GM23338 (cell line): ENCODE measurements at regions not wholly inside any gene's neighbourhood (a gene's known extent, or its start where the extent isn't known, plus 50 kb on each side); places are given as distances from the start of the nearest gene placed in this dataset.
A peak's percentile ranks its signal among the peaks of the same experiment; 100 is the strongest.

ENCODE experiments used
- ATAC-seq: fragments of 200-7000 bp; cut with Tn5 transposase; 3 replicates; pipeline ENCODE4 v1.9.1; 2020
- DNase-seq: peaks from one replicate; pipeline ENCODE4 v3.0.0-alpha.2; 2015; ENCODE audit warnings: low spot score
- H2AFZ ChIP-seq: fragments of 200-600 bp; sonication (generic); 2 replicates; pipeline ENCODE4 v1.8.0; 2016; ENCODE audit warnings: antibody characterized with exemption, mild to moderate bottlenecking, moderate library complexity
- H3F3A ChIP-seq: fragments of 200-600 bp; sonication (generic); replicated peaks from 2 replicates; pipeline ENCODE4 v1.8.0; 2017; ENCODE audit warnings: antibody characterized with exemption, mixed run types, low read depth
- H3K27ac ChIP-seq: fragments of 200-600 bp; sonication (generic); 2 replicates; pipeline ENCODE4 v1.6.1; 2016; ENCODE audit warnings: low read depth
- H3K27me3 ChIP-seq: fragments of 200-600 bp; sonication (generic); 2 replicates; pipeline ENCODE4 v1.8.0; 2016; ENCODE audit warnings: mild to moderate bottlenecking, mixed run types, moderate library complexity; ENCODE audit not compliant: insufficient read depth
- H3K36me3 ChIP-seq: fragments of 200-600 bp; sonication (generic); 2 replicates; pipeline ENCODE4 v1.8.0; 2016; ENCODE audit warnings: mild to moderate bottlenecking; ENCODE audit not compliant: insufficient read depth
- H3K4me1 ChIP-seq: fragments of 200-600 bp; sonication (generic); 2 replicates; pipeline ENCODE4 v1.8.0; 2016; ENCODE audit warnings: mild to moderate bottlenecking, moderate library complexity; ENCODE audit not compliant: insufficient read depth
- H3K4me2 ChIP-seq: fragments of 200-600 bp; sonication (generic); 2 replicates; pipeline ENCODE4 v1.7.1; 2017; ENCODE audit warnings: mixed run types
- H3K4me3 ChIP-seq: fragments of 200-600 bp; sonication (generic); 2 replicates; pipeline ENCODE4 v1.6.1; 2016; ENCODE audit warnings: mixed run types
- H3K79me2 ChIP-seq: fragments of 200-600 bp; sonication (generic); replicated peaks from 2 replicates; pipeline ENCODE4 v1.8.0; 2017; ENCODE audit warnings: mild to moderate bottlenecking; ENCODE audit not compliant: insufficient read depth
- H3K9me2 ChIP-seq: fragments of 200-600 bp; sonication (generic); 2 replicates; pipeline ENCODE4 v1.8.0; 2017; ENCODE audit not compliant: insufficient read depth
- H4K20me1 ChIP-seq: fragments of 200-600 bp; sonication (generic); replicated peaks from 2 replicates; pipeline ENCODE4 v1.8.0; 2017; ENCODE audit warnings: mild to moderate bottlenecking; ENCODE audit not compliant: insufficient read depth
- H3K27ac Mint-ChIP-seq: 2 replicates; pipeline ENCODE4 v1.8.0; 2020; ENCODE audit warnings: inconsistent platforms, mild to moderate bottlenecking, moderate library complexity, mixed read lengths
- H3K27me3 Mint-ChIP-seq: 3 replicates; pipeline ENCODE4 v1.8.0; 2022; ENCODE audit warnings: low read depth, mild to moderate bottlenecking, moderate library complexity, mixed read lengths, inconsistent platforms; ENCODE audit not compliant: insufficient read depth, poor library complexity
- H3K36me3 Mint-ChIP-seq: 3 replicates; pipeline ENCODE4 v1.8.0; 2021; ENCODE audit warnings: low read depth, mild to moderate bottlenecking, inconsistent platforms, moderate library complexity, mixed read lengths
- H3K4me1 Mint-ChIP-seq: 3 replicates; pipeline ENCODE4 v1.8.0; 2020; ENCODE audit warnings: mild to moderate bottlenecking, inconsistent platforms, mixed read lengths
- H3K4me3 Mint-ChIP-seq: 3 replicates; pipeline ENCODE4 v1.8.0; 2021; ENCODE audit warnings: moderate library complexity, mild to moderate bottlenecking, inconsistent platforms, mixed read lengths
- H3K9me3 Mint-ChIP-seq: 3 replicates; pipeline ENCODE4 v1.8.0; 2020; ENCODE audit warnings: moderate library complexity, mild to moderate bottlenecking, inconsistent platforms, mixed read lengths
- CREB1 ChIP-seq: fragments of 250-450 bp; sonication (Bioruptor Pico); IDR thresholded peaks from 2 replicates; pipeline ENCODE4 v1.5.0; 2020; ENCODE audit warnings: low read depth, mild to moderate bottlenecking, moderate library complexity
- CTCF ChIP-seq, 2 experiments: fragments of 200-600 bp in 1 of 2; sonication (generic) in 1 of 2; conservative IDR thresholded peaks; 2 replicates each; pipeline versions ENCODE4 v1.5.1 to v1.6.1; 2016 to 2017; ENCODE audit warnings: antibody characterized with exemption in 2 of 2, low read depth in 2 of 2, mild to moderate bottlenecking in 2 of 2, moderate library complexity in 1 of 2
- ETS1 ChIP-seq: IDR thresholded peaks from 2 replicates; pipeline ENCODE4 v1.6.1; 2016; ENCODE audit warnings: antibody characterized with exemption
- EZH2 ChIP-seq: fragments of 200-600 bp; sonication (generic); IDR thresholded peaks from one replicate; pipeline ENCODE4 v1.8.0; 2017; ENCODE audit warnings: antibody characterized with exemption, mild to moderate bottlenecking, low read depth; ENCODE audit not compliant: unreplicated experiment
- EZH2phosphoT487 ChIP-seq: fragments of 200-600 bp; sonication (generic); IDR thresholded peaks from one replicate; pipeline ENCODE4 v1.8.1; 2018; ENCODE audit warnings: antibody characterized with exemption; ENCODE audit not compliant: unreplicated experiment
- JUNB ChIP-seq: IDR thresholded peaks from one replicate; pipeline ENCODE4 v1.6.1; 2016; ENCODE audit warnings: antibody characterized with exemption; ENCODE audit not compliant: unreplicated experiment
- NANOG ChIP-seq: IDR thresholded peaks from 2 replicates; pipeline ENCODE4 v1.6.1; 2016; ENCODE audit warnings: antibody characterized with exemption, borderline replicate concordance
- POLR2AphosphoS5 ChIP-seq: IDR thresholded peaks from 2 replicates; pipeline ENCODE4 v1.6.1; 2016; ENCODE audit warnings: antibody characterized with exemption, low read depth
- REST ChIP-seq: IDR thresholded peaks from one replicate; pipeline ENCODE4 v1.6.1; 2018; ENCODE audit warnings: antibody characterized with exemption; ENCODE audit not compliant: unreplicated experiment
- STAT1 ChIP-seq: IDR thresholded peaks from one replicate; pipeline ENCODE4 v1.6.1; 2016; ENCODE audit warnings: antibody characterized with exemption; ENCODE audit not compliant: unreplicated experiment
- ZNF114 ChIP-seq: fragments of 250-450 bp; sonication (Bioruptor Pico); IDR thresholded peaks from 2 replicates; pipeline ENCODE4 v1.5.0; 2020; ENCODE audit warnings: mild to moderate bottlenecking, moderate library complexity
- ZNF331 ChIP-seq: fragments of 250-450 bp; sonication (Bioruptor Pico); IDR thresholded peaks from 2 replicates; pipeline ENCODE4 v1.5.0; 2020; ENCODE audit warnings: low read depth, mild to moderate bottlenecking, moderate library complexity
- ZNF462 ChIP-seq: fragments of 250-450 bp; sonication (Bioruptor Pico); IDR thresholded peaks from 2 replicates; pipeline ENCODE4 v1.5.0; 2020; ENCODE audit warnings: mild to moderate bottlenecking, moderate library complexity

- Mint-ChIP-seq H3K4me3 (no peak overlapping the region), H3K36me3 (no peaks in the 10 kb centered on the region), H3K9me3 (no peaks in the 10 kb centered on the region), H3K27me3 (no peaks in the 10 kb centered on the region), H3K4me1 (peaks cover 21% of the 10 kb centered on the region), H3K27ac (no peak overlapping the region)
- H3K4me3 ChIP-seq = no peak overlapping the region
- H3K4me1 ChIP-seq = peaks cover 4% of the 10 kb centered on the region; the same call in 1 of the 2 replicates
- no peaks in the 10 kb centered on the region for H3F3A ChIP-seq
- H3K36me3 ChIP-seq = no peaks in the 10 kb centered on the region
- H3K9me2 ChIP-seq = no peaks in the 10 kb centered on the region
- peak overlapping the region; percentile 48; the same call in 1 of the 2 replicates for H2AFZ ChIP-seq
- TF ChIP-seq EZH2 (no peak), NANOG (no peak), ZNF114 (CRISPR knock-in tag) (no peak), ZNF331 (CRISPR knock-in tag) (no peak), REST (no peak), EZH2phosphoT487 (no peak), CREB1 (CRISPR knock-in tag) (no peak), STAT1 (no peak), CTCF (conservative IDR thresholded peaks at IDR 0.05; ENCODE audit: low read depth in 2 of 2) (no peak), ETS1 (no peak), POLR2AphosphoS5 (no peak), JUNB (no peak), ZNF462 (no peak)
- ATAC-seq (no peak), DNase-seq (peak; percentile 35)
- H3K4me2 ChIP-seq = no peak overlapping the region
- no peaks in the 10 kb centered on the region for H4K20me1 ChIP-seq
- no peaks in the 10 kb centered on the region for H3K79me2 ChIP-seq
- no peaks in the 10 kb centered on the region for H3K27me3 ChIP-seq
- H3K27ac ChIP-seq = no peak overlapping the region
These were observed 784.6 kb downstream of the TMTC2 start for GRCh38 chr12:83471341-83471740.
